MCF 10A (cell line): ENCODE measurements at regions not wholly inside any gene's neighbourhood (a gene's known extent, or its start where the extent isn't known, plus 50 kb on each side); places are given as distances from the start of the nearest gene placed in this dataset.

ENCODE experiments used
- BruUV-seq: library from RNA; stranded (reverse); fragments of 400-500 nt; replicated peaks from 2 replicates; lab custom pipeline; 2021; lab: Mats Ljungman, UMichigan
- CTCF ChIA-PET: fragments of 300-600 bp; sonication (Branson Sonifier 250); formaldehyde crosslinking; extraction: SDS; loops from one replicate; lab custom pipeline; 2021; ENCODE audit warnings: antibody characterized with exemption, inconsistent platforms; lab: Yijun Ruan, JAX
- POLR2A ChIA-PET: fragments of 300-600, 350-650 bp; sonication (Branson Sonifier 250); formaldehyde crosslinking; extraction: SDS; loops from one replicate; lab custom pipeline; 2020; ENCODE audit warnings: antibody characterized with exemption, inconsistent platforms; lab: Yijun Ruan, JAX
- DNase-seq: peaks from one replicate; pipeline ENCODE4 v3.0.0-alpha.2; 2018; ENCODE audit not compliant: unreplicated experiment
- H3K27ac Mint-ChIP-seq: one replicate; pipeline ENCODE4 v1.8.0; 2022; ENCODE audit warnings: mild to moderate bottlenecking, low read depth, mixed read lengths; ENCODE audit not compliant: unreplicated experiment
- H3K27me3 Mint-ChIP-seq: one replicate; pipeline ENCODE4 v1.8.0; 2022; ENCODE audit warnings: mixed read lengths; ENCODE audit not compliant: insufficient read depth, unreplicated experiment
- H3K36me3 Mint-ChIP-seq: one replicate; pipeline ENCODE4 v1.8.0; 2022; ENCODE audit warnings: mild to moderate bottlenecking, moderate library complexity, mixed read lengths; ENCODE audit not compliant: insufficient read depth, unreplicated experiment
- H3K4me1 Mint-ChIP-seq: one replicate; pipeline ENCODE4 v1.8.0; 2022; ENCODE audit warnings: mixed read lengths; ENCODE audit not compliant: insufficient read depth, unreplicated experiment
- H3K4me3 Mint-ChIP-seq: one replicate; pipeline ENCODE4 v1.8.0; 2022; ENCODE audit warnings: mild to moderate bottlenecking, moderate library complexity, mixed read lengths; ENCODE audit not compliant: unreplicated experiment
- H3K9me3 Mint-ChIP-seq: one replicate; pipeline ENCODE4 v1.8.0; 2022; ENCODE audit warnings: mixed read lengths; ENCODE audit not compliant: unreplicated experiment
- CTCF ChIP-seq: fragments of 200-600 bp; IDR thresholded peaks from one replicate; pipeline ENCODE4 v1.8.0; 2022; ENCODE audit warnings: antibody characterized with exemption, mild to moderate bottlenecking; ENCODE audit not compliant: unreplicated experiment
- intact Hi-C: fragments of 100-400 bp; cut with micrococcal nuclease; formaldehyde crosslinking; loops from 2 replicates; pipeline ENCODE4 v1.14.1; 2022

- Mint-ChIP-seq H3K4me1 (no peaks in the 10 kb centered on the region), H3K27me3 (peaks cover 3% of the 10 kb centered on the region), H3K36me3 (no peaks in the 10 kb centered on the region), H3K4me3 (no peak overlapping the region), H3K9me3 (peaks cover 38% of the 10 kb centered on the region), H3K27ac (no peak overlapping the region)
- BruUV-seq: no TSS peak
- no peak for TF ChIP-seq CTCF
- intact Hi-C loops: no loop called here
- CTCF ChIA-PET: no interaction called here
- POLR2A ChIA-PET: no interaction called here
- no peak for DNase-seq
These were observed 454.4 kb downstream of the WDR72 start for GRCh38 chr15:53305101-53305500.

- intact Hi-C loops: no loop called here
- DNase-seq: no peak
- Mint-ChIP-seq H3K4me1 (no peaks in the 10 kb centered on the region), H3K9me3 (peaks cover 11% of the 10 kb centered on the region), H3K27ac (no peak overlapping the region), H3K36me3 (no peaks in the 10 kb centered on the region), H3K4me3 (no peak overlapping the region), H3K27me3 (no peaks in the 10 kb centered on the region)
- TF ChIP-seq CTCF: no peak
- POLR2A ChIA-PET: no interaction called here
- CTCF ChIA-PET: interaction anchor here (0.5 kb wide), 1 partner anchor 17 kb away, joined by 7 read pairs; no protein-coding TSS in a partner anchor
- BruUV-seq: no TSS peak
These were observed 461.6 kb downstream of the WDR72 start for GRCh38 chr15:53297828-53298227.

GRCh38 chr15:53296603-53297002, 462.9 kb downstream of the WDR72 start:
- POLR2A ChIA-PET: no interaction called here
- DNase-seq: no peak
- Mint-ChIP-seq H3K4me1 (no peaks in the 10 kb centered on the region), H3K9me3 (peaks cover 7% of the 10 kb centered on the region), H3K36me3 (no peaks in the 10 kb centered on the region), H3K27ac (no peak overlapping the region), H3K4me3 (no peak overlapping the region), H3K27me3 (no peaks in the 10 kb centered on the region)
- TF ChIP-seq CTCF: no peak
- BruUV-seq: no TSS peak
- intact Hi-C loops: no loop called here
- CTCF ChIA-PET: no interaction called here

- no peak overlapping the region for H3K27ac Mint-ChIP-seq
- POLR2A ChIA-PET: no interaction called here
- no peak for DNase-seq
These were observed 463.9 kb downstream of the WDR72 start for GRCh38 chr15:53295574-53295973.

More at GRCh38 chr15:53295574-53295973, 463.9 kb downstream of the WDR72 start:
- intact Hi-C loops: no loop called here
- TF ChIP-seq CTCF: no peak
- Mint-ChIP-seq H3K27me3 (no peaks in the 10 kb centered on the region), H3K4me3 (no peak overlapping the region), H3K9me3 (no peaks in the 10 kb centered on the region), H3K4me1 (no peaks in the 10 kb centered on the region), H3K36me3 (no peaks in the 10 kb centered on the region)
- CTCF ChIA-PET: no interaction called here
- BruUV-seq: no TSS peak
